CD4-positive, alpha-beta T cell (primary cell): ENCODE measurements at regions not wholly inside any gene's neighbourhood (a gene's known extent, or its start where the extent isn't known, plus 50 kb on each side); places are given as distances from the start of the nearest gene placed in this dataset.

ENCODE experiments used
- ATAC-seq: fragments of 200-7000 bp; cut with Tn5 transposase; one replicate; pipeline ENCODE4 v1.10.0; 2022; ENCODE audit warnings: mild to moderate bottlenecking; ENCODE audit not compliant: poor library complexity
- CTCF ChIA-PET: fragments of 350-600 bp; sonication (Branson Sonifier 250); formaldehyde crosslinking; loops from one replicate; lab custom pipeline; 2021; ENCODE audit warnings: antibody characterized with exemption, inconsistent platforms; lab: Charles Lee
- POLR2A ChIA-PET: fragments of 350-600 bp; sonication (Branson Sonifier 250); formaldehyde crosslinking; loops from one replicate; lab custom pipeline; 2021; ENCODE audit warnings: antibody characterized with exemption, inconsistent platforms; lab: Charles Lee
- DNase-seq, 14 experiments: peaks; one replicate each; pipeline ENCODE4 v3.0.0-alpha.2; 2013 to 2020; ENCODE audit warnings: mixed read lengths in 2 of 14
- H3K27ac ChIP-seq, 2 donors: one replicate each; pipeline versions ENCODE4 v1.5.1 to v1.7.0; 2013; ENCODE audit warnings: low read length in 2 of 2, low read depth in 1 of 2, mild to moderate bottlenecking in 1 of 2
- H3K27me3 ChIP-seq, 2 experiments: 1 replicate in 1 of 2; 2 replicates in 1 of 2; pipeline versions ENCODE4 v1.6.1 to v1.7.0; 2013; ENCODE audit warnings: low read length in 2 of 2, control low read depth in 1 of 2, mild to moderate bottlenecking in 1 of 2, moderate library complexity in 1 of 2; ENCODE audit not compliant: insufficient read depth in 2 of 2, control insufficient read depth in 1 of 2
- H3K36me3 ChIP-seq: one replicate; pipeline ENCODE4 v1.6.1; 2013; ENCODE audit warnings: low read length, control low read depth; ENCODE audit not compliant: insufficient read depth
- H3K4me1 ChIP-seq: one replicate; pipeline ENCODE4 v1.6.1; 2013; ENCODE audit warnings: low read length, control low read depth; ENCODE audit not compliant: insufficient read depth
- H3K4me3 ChIP-seq: one replicate; pipeline ENCODE4 v1.5.1; 2013; ENCODE audit warnings: mild to moderate bottlenecking, low read length, moderate library complexity
- H3K9me3 ChIP-seq, 2 experiments: 1 replicate in 1 of 2; 2 replicates in 1 of 2; pipeline versions ENCODE4 v1.6.1 to v1.7.0; 2013; ENCODE audit warnings: low read length in 2 of 2, mild to moderate bottlenecking in 2 of 2, control low read depth in 1 of 2, moderate library complexity in 1 of 2; ENCODE audit not compliant: control insufficient read depth in 1 of 2, insufficient read depth in 1 of 2
- H3K27ac Mint-ChIP-seq: one replicate; pipeline ENCODE4 v1.8.0; 2020; ENCODE audit warnings: mixed read lengths
- H3K27me3 Mint-ChIP-seq: one replicate; pipeline ENCODE4 v1.8.0; 2021; ENCODE audit warnings: mixed read lengths
- H3K36me3 Mint-ChIP-seq: one replicate; pipeline ENCODE4 v1.8.0; 2021; ENCODE audit warnings: low read depth, mixed read lengths
- H3K4me1 Mint-ChIP-seq: one replicate; pipeline ENCODE4 v1.8.0; 2021; ENCODE audit warnings: low read depth, mixed read lengths
- H3K4me3 Mint-ChIP-seq: one replicate; pipeline ENCODE4 v1.8.0; 2020; ENCODE audit warnings: mild to moderate bottlenecking, mixed read lengths
- H3K9me3 Mint-ChIP-seq: one replicate; pipeline ENCODE4 v1.8.0; 2020; ENCODE audit warnings: mixed read lengths
- intact Hi-C, 2 experiments: fragments of 100-400 bp; cut with DNase I in 1 of 2; cut with micrococcal nuclease in 1 of 2; formaldehyde crosslinking; loops; one replicate each; pipeline versions ENCODE4 v1.15.1 to v1.9.0; 2023 to 2025; cut with DNase I, micrococcal nuclease
- TF ChIP-seq, protein P1 (sequence below): fragments of 200-600 bp; IDR thresholded peaks from one replicate; pipeline ENCODE4 v1.8.0; 2022; ENCODE audit warnings: antibody characterized with exemption, mild to moderate bottlenecking

DNA sequence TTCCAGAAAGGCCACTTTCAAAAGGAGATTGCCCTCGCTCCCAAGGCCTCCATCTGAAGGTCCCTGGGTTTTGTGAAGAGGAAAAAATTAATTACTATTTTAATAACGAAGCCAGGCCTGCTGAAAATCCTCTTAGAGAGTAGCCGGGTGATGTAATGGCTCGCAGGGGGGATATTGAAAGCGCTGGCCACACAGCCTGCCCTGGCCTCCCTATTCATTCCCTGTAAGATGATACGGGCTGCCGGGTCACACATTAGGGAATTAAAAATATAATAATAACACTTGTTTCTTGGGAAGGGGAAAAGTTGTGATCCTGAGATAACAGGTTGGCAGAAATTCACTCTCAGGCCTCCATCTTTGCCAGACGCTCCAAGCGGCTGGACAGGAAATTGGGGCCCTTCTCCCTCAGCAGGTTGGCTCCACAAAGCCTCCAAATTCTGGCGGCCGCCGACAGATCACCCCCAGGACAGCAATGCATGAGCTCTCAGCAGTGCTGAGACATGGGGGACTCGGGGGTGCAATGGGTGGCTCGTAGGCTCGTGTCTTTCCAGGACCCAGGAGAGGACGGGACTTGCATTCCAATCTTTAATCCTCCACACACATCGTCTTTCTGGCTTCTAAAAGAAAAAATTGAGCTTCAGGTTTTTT lies 299.9 kb upstream of the SALL3 start:
- intact Hi-C loops, result no loop called here
- TF ChIP-seq, protein P1, sequence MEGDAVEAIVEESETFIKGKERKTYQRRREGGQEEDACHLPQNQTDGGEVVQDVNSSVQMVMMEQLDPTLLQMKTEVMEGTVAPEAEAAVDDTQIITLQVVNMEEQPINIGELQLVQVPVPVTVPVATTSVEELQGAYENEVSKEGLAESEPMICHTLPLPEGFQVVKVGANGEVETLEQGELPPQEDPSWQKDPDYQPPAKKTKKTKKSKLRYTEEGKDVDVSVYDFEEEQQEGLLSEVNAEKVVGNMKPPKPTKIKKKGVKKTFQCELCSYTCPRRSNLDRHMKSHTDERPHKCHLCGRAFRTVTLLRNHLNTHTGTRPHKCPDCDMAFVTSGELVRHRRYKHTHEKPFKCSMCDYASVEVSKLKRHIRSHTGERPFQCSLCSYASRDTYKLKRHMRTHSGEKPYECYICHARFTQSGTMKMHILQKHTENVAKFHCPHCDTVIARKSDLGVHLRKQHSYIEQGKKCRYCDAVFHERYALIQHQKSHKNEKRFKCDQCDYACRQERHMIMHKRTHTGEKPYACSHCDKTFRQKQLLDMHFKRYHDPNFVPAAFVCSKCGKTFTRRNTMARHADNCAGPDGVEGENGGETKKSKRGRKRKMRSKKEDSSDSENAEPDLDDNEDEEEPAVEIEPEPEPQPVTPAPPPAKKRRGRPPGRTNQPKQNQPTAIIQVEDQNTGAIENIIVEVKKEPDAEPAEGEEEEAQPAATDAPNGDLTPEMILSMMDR, result no peak
- H3K27me3 ChIP-seq, result no peaks in the 10 kb centered on the region
- no peak for ATAC-seq
- H3K36me3 ChIP-seq, result no peaks in the 10 kb centered on the region
- no peak overlapping the region for H3K4me3 Mint-ChIP-seq
- H3K4me3 ChIP-seq, result no peak overlapping the region
- CTCF ChIA-PET, result no interaction called here
- no peaks in the 10 kb centered on the region for H3K4me1 Mint-ChIP-seq
- H3K9me3 ChIP-seq, result peaks cover 0 to 23% of the 10 kb centered on the region in 2 experiments
- DNase-seq, result no peak
- H3K36me3 Mint-ChIP-seq, result no peaks in the 10 kb centered on the region
- no peak overlapping the region for H3K27ac Mint-ChIP-seq
- H3K27ac ChIP-seq, result no peak overlapping the region
- H3K27me3 Mint-ChIP-seq, result no peaks in the 10 kb centered on the region
- H3K9me3 Mint-ChIP-seq, result no peaks in the 10 kb centered on the region
- POLR2A ChIA-PET, result interaction anchor here (0.7 kb wide), 1 partner anchor 78 kb away, joined by 3 read pairs; no protein-coding TSS in a partner anchor
- no peaks in the 10 kb centered on the region for H3K4me1 ChIP-seq

DNA sequence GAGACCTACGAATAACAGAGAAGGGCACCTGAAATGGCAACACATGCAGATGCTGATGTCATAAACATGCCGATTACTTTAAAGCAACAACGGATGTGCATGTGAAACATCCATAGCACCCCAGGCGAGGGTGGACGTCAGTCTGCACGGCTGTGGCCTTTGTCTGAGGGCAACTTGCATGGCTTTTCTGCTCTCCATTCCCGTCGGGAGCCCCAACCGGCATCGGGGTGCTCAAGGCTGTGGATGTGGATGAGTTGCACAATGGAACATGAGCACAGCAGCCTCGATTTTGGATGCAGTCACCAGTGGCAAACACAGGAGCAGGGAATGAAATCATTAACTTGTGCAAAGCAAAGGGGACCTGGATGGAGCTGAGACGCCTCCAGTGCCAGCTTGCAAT lies 298.2 kb upstream of the SALL3 start:
- H3K36me3 Mint-ChIP-seq, result no peaks in the 10 kb centered on the region
- no peak overlapping the region for H3K4me3 Mint-ChIP-seq
- POLR2A ChIA-PET, result no interaction called here
- H3K4me1 Mint-ChIP-seq, result no peaks in the 10 kb centered on the region
- H3K27ac Mint-ChIP-seq, result no peak overlapping the region
- Histone ChIP-seq H3K27ac (no peak overlapping the region), H3K27me3 (no peaks in the 10 kb centered on the region), H3K9me3 (peaks cover 0 to 23% of the 10 kb centered on the region in 2 experiments), H3K4me1 (no peaks in the 10 kb centered on the region), H3K4me3 (no peak overlapping the region), H3K36me3 (no peaks in the 10 kb centered on the region)
- H3K27me3 Mint-ChIP-seq, result no peaks in the 10 kb centered on the region
- TF ChIP-seq, protein P1, result no peak
- ATAC-seq (no peak), DNase-seq (no peak)
- H3K9me3 Mint-ChIP-seq, result no peaks in the 10 kb centered on the region
- intact Hi-C loops, result no loop called here
- CTCF ChIA-PET, result no interaction called here

DNA sequence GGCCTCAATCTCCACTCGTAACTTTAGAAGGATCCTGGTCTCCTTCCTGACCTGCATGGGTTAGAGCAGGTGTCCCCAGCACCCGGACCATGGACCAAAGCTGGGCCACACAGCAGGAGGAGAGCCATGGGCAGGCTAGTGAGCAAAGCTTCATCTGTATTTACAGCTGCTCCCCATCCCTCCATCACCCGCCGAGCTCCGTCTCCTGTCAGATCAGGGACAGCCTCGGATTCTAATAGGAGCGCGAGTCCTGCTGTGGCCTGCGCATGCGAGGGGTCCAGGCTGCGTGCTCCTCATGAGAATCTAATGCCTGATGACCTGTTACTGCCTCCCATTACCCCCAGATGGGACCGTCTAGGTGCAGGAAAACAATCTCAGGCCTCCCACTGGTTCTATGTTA lies 297.7 kb upstream of the SALL3 start:
- ChIA-PET CTCF (no interaction called here), POLR2A (no interaction called here)
- TF ChIP-seq, protein P1, result no peak
- H3K4me3 Mint-ChIP-seq, result no peak overlapping the region
- Histone ChIP-seq H3K4me1 (no peaks in the 10 kb centered on the region), H3K27me3 (no peaks in the 10 kb centered on the region), H3K27ac (no peak overlapping the region), H3K4me3 (no peak overlapping the region), H3K9me3 (peaks cover 0 to 21% of the 10 kb centered on the region in 2 experiments), H3K36me3 (no peaks in the 10 kb centered on the region)
- DNase-seq (no peak), ATAC-seq (no peak)
- intact Hi-C loops, result no loop called here
- H3K27ac Mint-ChIP-seq, result no peak overlapping the region
- H3K9me3 Mint-ChIP-seq, result no peaks in the 10 kb centered on the region
- H3K36me3 Mint-ChIP-seq, result no peaks in the 10 kb centered on the region
- no peaks in the 10 kb centered on the region for H3K4me1 Mint-ChIP-seq
- H3K27me3 Mint-ChIP-seq, result no peaks in the 10 kb centered on the region
